ENCODE measurements at regions not wholly inside any gene's neighbourhood (a gene's known extent, or its start where the extent isn't known, plus 50 kb on each side); places are given as distances from the start of the nearest gene placed in this dataset.
"Not testable (repeated sequence)": the region's sequence is repeated elsewhere in the genome, so short reads cannot be mapped to it uniquely, and the experiment has no call there.

DNA sequence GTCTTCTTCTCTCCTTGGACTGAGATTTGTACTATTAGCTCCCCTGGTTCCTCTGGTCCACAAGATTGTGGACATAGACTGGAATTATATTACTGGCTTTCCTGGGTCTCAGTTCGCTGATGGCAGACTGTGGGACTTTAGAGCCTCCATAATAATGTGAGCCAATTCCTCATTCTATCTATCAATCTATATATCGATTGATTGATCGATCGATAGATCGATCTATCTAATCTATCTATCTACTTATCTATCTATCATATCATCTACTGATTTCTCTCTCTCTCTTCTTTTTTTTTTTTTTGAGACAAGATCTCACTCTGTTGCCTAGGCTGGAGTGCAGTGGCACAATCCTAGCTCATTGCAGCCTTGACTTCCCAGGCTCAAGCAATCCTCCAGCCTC is 51.5 kb upstream of the DDR1 start:
- FAIRE-seq (no peak), DNase-seq (ENCODE audit: insufficient read length, low spot score) (no peak)
- no peak for TF ChIP-seq POLR2A (IDR thresholded peaks at IDR 0.05; ENCODE audit: low read depth, low read length)

DNA sequence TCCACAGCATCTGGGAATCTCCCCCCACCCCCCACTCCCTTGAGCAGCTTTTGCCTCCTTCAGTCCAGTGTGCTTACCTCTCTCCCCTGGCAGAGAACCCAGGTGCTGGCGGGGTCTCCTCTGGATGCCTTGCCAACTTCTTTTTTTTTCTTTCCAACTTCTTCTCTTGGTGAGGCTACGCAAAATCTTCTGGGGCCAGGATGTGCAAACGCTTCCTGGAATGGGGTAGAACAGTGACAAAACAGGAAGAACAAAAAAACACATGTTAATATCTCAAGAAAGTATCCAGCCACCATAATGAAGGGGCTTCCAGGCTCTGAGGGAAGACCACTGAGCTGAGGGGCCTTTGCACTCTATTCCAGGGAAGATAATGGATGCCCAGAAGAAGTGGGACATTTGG is 53.9 kb upstream of the DDR1 start:
- DNase-seq (ENCODE audit: insufficient read length, low spot score) (no peak), FAIRE-seq (no peak)
- no peak for TF ChIP-seq POLR2A (IDR thresholded peaks at IDR 0.05; ENCODE audit: low read depth, low read length)

DNA sequence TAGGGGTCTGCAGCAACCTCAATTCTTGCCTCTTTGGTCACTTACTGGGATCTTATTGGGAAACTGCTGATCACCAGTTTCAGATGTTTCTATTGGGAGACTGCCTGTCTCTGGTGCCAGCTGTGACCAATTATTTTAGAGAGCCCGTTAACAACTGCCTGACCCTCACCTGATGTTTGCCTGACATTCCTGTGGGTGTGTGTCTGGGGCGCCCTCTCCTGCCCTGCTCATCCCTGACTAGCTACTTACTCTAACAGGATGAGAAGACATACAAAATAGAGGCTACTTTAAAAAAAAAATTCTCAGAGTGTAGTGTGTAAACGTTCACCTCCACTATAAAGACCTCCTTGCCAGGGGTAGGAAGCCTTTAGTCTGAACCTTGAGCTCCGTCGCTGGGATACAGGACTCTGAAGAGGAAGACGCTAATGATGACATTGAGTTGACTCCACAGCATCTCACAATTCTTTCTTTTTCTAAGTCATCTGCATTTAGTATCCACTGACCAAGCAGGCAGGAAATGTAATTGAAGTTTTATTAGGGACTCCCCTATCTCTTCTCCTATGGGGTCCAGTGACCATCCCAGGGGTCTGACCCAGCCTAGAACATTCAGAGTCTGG is 54.6 kb upstream of the DDR1 start:
- no peak for DNase-seq (ENCODE audit: insufficient read length, low spot score)
- no peak for TF ChIP-seq POLR2A (IDR thresholded peaks at IDR 0.05; ENCODE audit: low read depth, low read length)
- FAIRE-seq = no peak

DNA sequence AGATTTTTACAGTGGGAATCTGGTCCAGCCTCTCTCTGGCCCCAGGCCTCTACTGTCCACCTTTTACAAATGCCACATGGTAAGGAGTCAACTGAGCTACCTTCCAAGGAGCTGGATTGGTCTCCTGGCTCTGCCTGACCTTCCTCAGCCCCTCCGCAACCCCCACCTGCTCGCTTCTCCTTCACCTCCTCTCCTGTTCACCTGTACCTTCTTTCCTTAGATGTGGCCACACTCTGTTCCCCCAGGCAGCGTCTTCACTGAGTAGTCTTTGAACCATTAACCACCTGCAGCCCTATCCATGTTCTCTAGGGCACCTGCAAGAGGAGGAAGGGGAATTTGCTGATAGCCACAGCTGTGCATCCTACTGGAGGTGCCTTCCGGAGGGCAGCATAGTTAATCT is 55.3 kb upstream of the DDR1 start:
- FAIRE-seq = no peak
- no peak for DNase-seq (ENCODE audit: insufficient read length, low spot score)
- TF ChIP-seq POLR2A (IDR thresholded peaks at IDR 0.05; ENCODE audit: low read depth, low read length) = no peak

DNA sequence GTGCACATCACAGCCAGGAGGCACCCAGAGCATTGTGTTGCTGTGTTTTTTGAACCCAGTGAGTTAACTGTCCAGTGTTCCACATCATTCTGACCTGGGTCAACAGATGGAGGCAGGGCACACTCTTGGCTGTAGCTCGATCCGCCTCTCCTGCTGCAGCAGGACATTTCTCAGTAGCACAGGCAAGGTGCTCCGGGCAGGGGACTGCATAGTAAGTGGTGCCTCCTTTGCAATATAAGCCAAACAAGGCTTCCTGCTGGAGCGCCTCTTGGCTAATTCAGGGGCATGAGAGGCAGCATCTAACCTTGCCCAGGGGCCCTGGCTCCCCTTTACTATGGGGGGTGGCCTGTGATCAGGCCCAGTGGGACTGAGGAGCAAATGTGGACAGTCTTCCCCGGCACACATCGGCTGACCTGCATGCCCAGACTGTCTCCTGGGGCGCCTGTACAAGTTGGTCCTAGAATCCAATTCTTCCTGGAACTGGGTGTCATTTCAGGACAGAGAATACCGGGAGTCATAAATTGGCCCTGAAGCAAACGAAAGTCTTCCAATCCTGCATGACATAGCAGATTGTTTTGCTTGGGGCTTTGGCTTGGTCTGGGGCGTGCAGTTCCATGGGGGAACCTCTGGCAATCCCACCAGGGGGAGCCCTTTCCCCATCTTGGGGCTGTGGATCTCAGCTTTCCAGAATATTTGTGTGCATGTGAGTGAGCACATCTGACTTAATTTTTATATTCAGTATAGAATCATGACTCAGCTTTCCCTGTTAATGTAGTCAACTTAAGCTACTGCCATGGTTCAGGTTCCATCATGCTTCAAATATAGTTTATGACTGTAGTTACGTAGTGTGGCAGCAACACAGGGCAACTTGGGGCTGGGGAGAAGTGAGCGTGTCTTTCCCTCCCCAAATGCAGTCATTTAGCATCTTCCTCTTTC is 56.0 kb upstream of the DDR1 start:
- DNase-seq (ENCODE audit: insufficient read length, low spot score) (peak; percentile 69), FAIRE-seq (peak; percentile 36)
- no peak for TF ChIP-seq POLR2A (IDR thresholded peaks at IDR 0.05; ENCODE audit: low read depth, low read length)

DNA sequence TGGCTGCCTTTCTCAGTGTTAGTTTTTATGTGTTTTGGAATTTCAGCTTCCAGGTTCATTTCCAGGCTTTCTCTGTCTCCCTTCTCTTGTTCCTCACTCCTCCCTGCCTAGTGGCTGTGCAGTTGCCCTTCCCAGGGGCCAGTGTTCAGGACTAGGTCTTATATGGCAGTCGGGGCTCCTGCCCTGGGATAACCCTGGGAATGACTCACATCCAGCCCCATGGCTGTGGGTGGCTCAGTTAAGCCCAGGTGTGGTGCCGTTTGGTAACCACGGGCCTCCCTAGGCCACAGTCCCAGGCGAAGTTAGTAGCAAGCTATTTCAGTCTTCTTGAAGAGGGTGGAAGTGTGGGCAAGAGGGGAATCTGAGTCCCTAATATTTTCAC is 57.4 kb upstream of the DDR1 start:
- FAIRE-seq (no peak), DNase-seq (ENCODE audit: insufficient read length, low spot score) (no peak)
- no peak for TF ChIP-seq POLR2A (IDR thresholded peaks at IDR 0.05; ENCODE audit: low read depth, low read length)

DNA sequence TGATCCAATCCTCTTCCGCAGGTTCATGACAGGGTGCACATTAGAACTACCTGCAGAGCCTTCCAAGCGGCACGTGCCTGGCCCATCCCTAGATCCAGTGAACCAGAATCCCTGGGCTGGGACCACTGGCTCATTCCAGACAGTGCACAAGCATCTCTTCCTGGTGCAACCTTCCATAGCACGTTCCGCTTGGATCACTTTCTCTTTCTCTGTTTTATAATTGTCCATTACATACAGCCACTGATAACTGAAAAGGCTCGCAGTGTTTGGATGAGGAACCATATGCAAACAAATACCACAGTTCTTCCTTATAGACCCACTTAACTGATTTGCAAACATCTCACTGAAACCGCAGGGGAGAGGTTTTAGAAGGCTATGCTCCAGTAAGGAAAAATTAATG is 59.6 kb upstream of the DDR1 start:
- FAIRE-seq = no peak
- TF ChIP-seq POLR2A (IDR thresholded peaks at IDR 0.05; ENCODE audit: low read depth, low read length) = no peak
- no peak for DNase-seq (ENCODE audit: insufficient read length, low spot score)

DNA sequence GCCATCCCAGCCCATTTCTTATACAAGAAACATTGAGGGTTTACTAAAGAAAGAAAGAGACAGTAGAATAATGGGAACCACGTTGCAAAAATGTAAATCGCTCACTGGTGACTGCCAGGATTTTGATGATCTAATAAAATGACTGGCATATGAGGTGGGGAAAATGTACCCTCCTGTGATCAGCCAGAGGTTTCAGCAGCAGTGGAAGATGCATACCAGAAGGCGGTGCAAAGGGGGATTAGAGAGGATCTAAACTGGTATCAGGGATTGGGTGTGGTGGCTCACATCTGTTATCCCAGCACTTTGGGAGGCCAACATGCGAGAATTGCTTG is 60.8 kb upstream of the DDR1 start:
- no peak for DNase-seq (ENCODE audit: insufficient read length, low spot score)
- FAIRE-seq = no peak
- no peak for TF ChIP-seq POLR2A (IDR thresholded peaks at IDR 0.05; ENCODE audit: low read depth, low read length)

DNA sequence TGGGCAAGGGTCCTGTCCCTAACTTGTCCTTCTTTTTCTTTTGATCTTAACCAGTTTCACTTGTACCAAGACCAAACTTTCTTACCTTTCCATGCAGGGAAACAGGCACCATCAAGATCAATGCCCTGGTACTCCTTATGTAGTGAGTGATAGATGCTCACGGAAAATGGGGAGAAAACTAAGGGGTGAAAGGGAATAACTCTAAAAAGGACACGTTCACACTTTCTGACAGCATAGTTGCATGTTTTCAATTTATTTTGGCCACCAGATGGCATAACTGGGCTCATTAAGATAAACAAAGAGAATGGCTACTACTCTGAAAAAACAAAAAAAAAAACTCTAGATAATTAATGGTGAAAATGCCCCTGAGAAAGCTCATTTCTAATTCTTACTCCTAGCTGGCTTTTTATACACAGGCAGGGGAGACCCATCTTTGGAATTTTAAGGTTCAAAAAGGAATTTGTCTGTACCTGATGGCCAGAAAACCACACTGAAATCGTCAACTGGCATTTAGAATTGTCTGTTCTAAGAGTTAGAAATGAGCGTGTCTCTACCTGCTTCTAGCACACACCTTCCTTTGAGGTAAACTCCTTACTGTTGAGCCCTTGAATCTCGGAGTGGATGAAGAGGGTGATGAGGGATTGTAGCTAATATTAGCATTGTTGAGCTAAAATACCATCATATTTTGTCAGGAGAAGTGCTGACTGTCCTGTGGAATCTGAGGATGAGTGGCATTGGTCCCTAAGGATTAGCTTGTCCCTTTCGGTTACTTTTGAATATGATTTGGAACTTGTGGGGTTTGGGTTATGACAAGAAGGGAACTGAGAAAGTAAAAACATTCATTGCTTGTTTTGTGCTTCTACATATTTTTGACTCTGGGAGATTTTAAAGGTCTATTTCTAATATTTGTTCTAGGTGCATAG is 62.2 kb upstream of the DDR1 start:
- TF ChIP-seq POLR2A (IDR thresholded peaks at IDR 0.05; ENCODE audit: low read depth, low read length) = no peak
- no peak for FAIRE-seq
- DNase-seq (ENCODE audit: insufficient read length, low spot score) = peak; percentile 41

DNA sequence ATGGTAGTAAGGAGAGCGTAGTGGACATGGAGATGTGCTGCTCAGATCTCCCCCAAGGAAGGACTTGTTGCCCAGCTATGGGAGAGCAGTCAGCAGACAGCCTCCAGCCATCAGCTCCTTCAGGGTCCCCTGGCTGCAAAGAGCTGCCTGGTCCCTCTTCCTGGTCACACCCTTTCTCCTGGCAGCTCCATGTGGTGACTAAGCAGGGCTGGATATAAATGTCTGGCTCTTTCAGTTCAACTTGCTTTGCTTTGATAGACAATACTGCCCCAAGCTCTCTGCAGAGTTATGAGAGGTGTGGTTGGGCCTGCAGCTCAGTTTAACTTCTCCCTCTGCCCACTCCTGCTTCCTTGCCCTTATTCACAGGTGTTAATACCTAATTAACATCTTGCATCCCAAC is 64.1 kb upstream of the DDR1 start:
- FAIRE-seq (peak; percentile 85), DNase-seq (ENCODE audit: insufficient read length, low spot score) (peak; percentile 50)
- TF ChIP-seq POLR2A (IDR thresholded peaks at IDR 0.05; ENCODE audit: low read depth, low read length) = no peak

DNA sequence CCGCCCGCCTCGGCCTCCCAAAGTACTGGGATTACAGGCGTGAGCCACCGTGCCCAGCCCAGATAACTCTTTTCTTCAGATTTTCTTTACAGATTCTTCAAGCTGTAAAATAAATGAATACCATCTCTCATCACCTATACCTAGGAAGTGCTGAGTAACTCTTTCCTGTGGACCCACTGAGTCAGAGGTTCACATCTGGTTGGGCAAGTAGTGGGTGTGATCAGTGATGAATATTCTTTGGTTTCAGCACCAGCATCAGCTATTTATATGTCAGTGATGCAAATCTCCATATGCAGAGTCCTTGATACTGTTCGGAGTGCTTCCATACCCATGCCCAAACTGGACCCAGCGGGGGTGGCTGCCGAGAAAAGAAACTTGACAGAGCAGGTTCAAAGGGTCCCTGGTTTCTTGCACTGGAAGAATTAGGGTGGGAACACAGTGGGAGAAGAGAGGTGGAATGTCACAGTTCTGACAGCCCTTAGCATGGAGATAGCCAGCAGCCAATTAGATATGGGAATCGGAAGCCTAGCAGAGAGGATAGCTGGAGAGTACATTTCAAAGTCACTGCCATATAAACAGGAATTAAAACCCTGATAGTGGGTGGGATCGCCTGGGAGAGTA is 64.9 kb upstream of the DDR1 start:
- FAIRE-seq (no peak), DNase-seq (ENCODE audit: insufficient read length, low spot score) (no peak)
- no peak for TF ChIP-seq POLR2A (IDR thresholded peaks at IDR 0.05; ENCODE audit: low read depth, low read length)

DNA sequence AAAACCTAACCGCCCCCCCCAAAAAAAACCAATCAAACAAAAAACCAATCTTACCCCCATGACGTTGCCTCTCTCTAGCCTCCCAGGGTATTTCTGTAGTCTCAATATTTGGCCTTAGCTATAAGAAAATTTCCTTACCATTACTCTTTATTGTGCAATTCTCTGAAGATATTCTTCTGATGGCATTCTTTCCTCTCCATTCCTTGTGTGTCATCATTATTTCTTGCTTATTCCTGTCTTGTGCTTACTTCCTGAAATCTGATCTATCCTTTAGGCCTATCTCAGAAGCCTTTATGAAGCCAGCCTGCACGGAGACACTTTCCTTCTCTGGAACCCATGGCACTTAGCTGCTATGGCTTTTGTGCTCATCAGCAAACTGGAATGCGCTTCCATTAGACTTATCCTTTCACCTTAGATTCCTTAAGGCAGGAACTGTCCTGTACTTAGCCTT is 65.9 kb upstream of the DDR1 start:
- no peak for TF ChIP-seq POLR2A (IDR thresholded peaks at IDR 0.05; ENCODE audit: low read depth, low read length)
- FAIRE-seq = no peak
- DNase-seq (ENCODE audit: insufficient read length, low spot score) = no peak

DNA sequence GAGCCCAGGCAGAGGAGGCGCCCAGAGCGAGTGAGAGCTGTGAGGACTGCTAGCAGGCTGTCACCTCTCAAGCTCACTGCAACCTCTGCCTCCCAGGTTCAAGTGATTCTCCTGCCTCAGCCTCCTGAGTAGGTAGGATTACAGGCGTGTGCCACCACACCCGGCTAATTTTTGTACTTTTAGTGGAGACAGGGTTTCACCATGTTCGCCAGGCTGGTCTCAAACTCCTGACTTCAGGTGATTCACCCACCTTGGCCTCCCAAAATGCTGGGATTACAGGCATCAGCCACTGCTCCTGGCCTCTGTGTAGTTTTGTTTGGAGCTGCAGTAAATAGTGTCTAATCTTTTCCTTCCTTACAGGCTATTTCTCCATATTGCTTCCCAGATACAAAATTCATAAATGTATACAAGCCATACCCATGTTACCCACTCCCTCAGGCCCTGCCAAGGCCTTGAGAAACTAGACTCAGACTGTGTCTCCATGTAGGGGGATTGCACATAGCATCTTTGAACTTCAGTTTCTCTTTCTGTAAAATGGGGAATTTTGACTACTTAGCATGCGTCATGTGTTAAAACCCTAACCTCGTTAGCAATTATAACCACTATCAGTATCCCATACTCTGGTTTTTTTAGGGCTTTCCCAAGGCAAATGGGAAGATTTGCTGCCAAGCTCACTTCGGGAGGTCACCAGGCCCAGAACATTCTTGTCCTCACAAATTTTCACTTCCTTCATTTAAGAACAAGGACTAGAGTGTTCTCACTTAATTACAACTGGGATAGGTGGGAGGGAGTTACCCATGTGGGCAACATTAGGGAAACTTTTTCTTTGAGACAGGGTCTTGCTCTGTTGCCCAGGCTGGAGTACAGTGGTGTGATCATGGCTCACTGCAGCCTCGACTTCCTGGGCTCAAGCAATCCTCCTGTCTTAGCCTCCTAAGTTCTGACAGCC is 67.3 kb upstream of the DDR1 start:
- DNase-seq (ENCODE audit: insufficient read length, low spot score) = no peak

DNA sequence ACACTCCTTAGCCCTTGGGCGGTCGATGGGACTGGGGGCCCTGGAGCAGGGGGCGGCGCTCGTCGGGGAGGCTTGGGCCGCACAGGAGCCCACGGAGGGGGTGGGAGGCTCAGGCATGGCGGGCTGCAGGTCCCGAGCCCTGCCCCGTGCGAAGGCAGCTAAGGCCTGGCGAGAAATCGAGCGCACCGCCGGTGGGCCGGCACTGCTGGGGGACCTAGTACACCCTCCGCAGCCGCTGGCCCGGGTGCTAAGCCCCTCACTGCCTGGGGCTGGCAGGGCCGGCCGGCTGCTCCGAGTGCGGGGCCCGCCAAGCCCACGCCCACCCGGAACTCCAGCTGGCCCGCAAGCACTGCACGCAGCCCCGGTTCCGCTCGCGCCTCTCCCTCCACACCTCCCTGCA is 68.0 kb upstream of the DDR1 start:
- DNase-seq (ENCODE audit: insufficient read length, low spot score); FAIRE-seq: not testable (repeated sequence)

More for the DNA sequence above, 67.3 kb upstream of the DDR1 start:
- no peak for FAIRE-seq
- no peak for TF ChIP-seq POLR2A (IDR thresholded peaks at IDR 0.05; ENCODE audit: low read depth, low read length)

DNA sequence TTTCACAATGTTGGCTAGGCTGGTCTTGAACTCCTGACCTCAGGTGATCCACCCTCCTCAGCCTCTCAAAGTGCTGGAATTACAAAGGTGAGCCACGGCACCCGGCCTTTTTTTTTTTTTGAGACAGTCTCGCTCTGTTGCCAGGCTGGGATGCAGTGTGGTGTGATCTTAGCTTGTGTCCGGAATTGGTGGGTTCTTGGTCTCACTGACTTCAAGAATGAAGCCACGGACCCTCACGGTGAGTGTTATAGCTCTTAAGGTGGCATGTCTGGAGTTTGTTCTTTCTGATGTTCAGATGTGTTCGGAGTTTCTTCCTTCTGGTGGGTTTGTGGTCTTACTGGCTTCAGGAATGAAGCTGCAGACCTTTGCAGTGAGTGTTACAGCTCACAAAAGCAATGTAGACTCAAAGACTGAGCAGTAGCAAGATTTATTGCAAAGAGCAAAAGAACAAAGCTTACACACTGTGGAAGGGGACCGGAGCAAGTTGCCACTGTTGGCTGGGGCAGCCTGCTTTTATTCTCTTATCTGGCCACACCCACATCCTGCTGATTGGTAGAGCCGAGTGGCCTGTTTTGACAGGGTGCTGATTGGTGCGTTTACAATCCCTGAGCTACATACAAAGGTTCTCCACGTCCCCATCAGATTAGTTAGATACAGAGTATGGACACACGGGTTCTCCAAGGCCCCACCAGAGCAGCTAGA is 69.1 kb upstream of the DDR1 start:
- DNase-seq (ENCODE audit: insufficient read length, low spot score); FAIRE-seq: not testable (repeated sequence)
